ENCODE measurements at regions not wholly inside any gene's neighbourhood (a gene's known extent, or its start where the extent isn't known, plus 50 kb on each side); places are given as distances from the start of the nearest gene placed in this dataset.
"Not testable (repeated sequence)": the region's sequence is repeated elsewhere in the genome, so short reads cannot be mapped to it uniquely, and the experiment has no call there.

- H3K4me1 Mint-ChIP-seq = no peaks in the 10 kb centered on the region
- ATAC-seq = no peak
- no peaks in the 10 kb centered on the region for H3K36me3 Mint-ChIP-seq
- H3K27me3 Mint-ChIP-seq = no peaks in the 10 kb centered on the region
- H3K9me3 Mint-ChIP-seq = peaks cover 0 to 7% (median 0%) of the 10 kb centered on the region in 9 donors
- POLR2A ChIA-PET = no interaction called here
- no peak for DNase-seq
- H3K27ac Mint-ChIP-seq = no peak overlapping the region
- H3K4me3 Mint-ChIP-seq = no peak overlapping the region
These were observed 911.1 kb downstream of the KCNT2 start for GRCh38 chr1:195697130-195697529.

- H3K27ac Mint-ChIP-seq = no peak overlapping the region
- no peaks in the 10 kb centered on the region for H3K4me1 Mint-ChIP-seq
- POLR2A ChIA-PET = no interaction called here
- no peaks in the 10 kb centered on the region for H3K36me3 Mint-ChIP-seq
- DNase-seq = no peak
- H3K4me3 Mint-ChIP-seq = no peak overlapping the region
- peaks cover 0 to 4% (median 0%) of the 10 kb centered on the region in 9 donors for H3K9me3 Mint-ChIP-seq
- ATAC-seq = no peak
- no peaks in the 10 kb centered on the region for H3K27me3 Mint-ChIP-seq
These were observed 921.5 kb downstream of the KCNT2 start for GRCh38 chr1:195686764-195687163.

- H3K36me3 Mint-ChIP-seq = no peaks in the 10 kb centered on the region
- ATAC-seq (no peak), DNase-seq (no peak)
- H3K4me3 Mint-ChIP-seq = no peak overlapping the region
- no peak overlapping the region for H3K27ac Mint-ChIP-seq
- H3K27me3 Mint-ChIP-seq = no peaks in the 10 kb centered on the region
- H3K4me1 Mint-ChIP-seq = no peaks in the 10 kb centered on the region
- POLR2A ChIA-PET = no interaction called here
- peaks cover 0 to 21% (median 3%) of the 10 kb centered on the region in 9 donors for H3K9me3 Mint-ChIP-seq
These were observed 943.6 kb downstream of the KCNT2 start for GRCh38 chr1:195664628-195665027.

- no peaks in the 10 kb centered on the region for H3K36me3 Mint-ChIP-seq
- no peaks in the 10 kb centered on the region for H3K27me3 Mint-ChIP-seq
- ATAC-seq (no peak), DNase-seq (no peak)
- peaks cover 0 to 21% (median 2%) of the 10 kb centered on the region in 9 donors for H3K9me3 Mint-ChIP-seq
- no peak overlapping the region for H3K27ac Mint-ChIP-seq
- POLR2A ChIA-PET = no interaction called here
- H3K4me1 Mint-ChIP-seq = no peaks in the 10 kb centered on the region
- no peak overlapping the region for H3K4me3 Mint-ChIP-seq
These were observed 944.5 kb downstream of the KCNT2 start for GRCh38 chr1:195663549-195664280.

- POLR2A ChIA-PET = no interaction called here
- H3K4me1 Mint-ChIP-seq = no peaks in the 10 kb centered on the region
These were observed 951.5 kb downstream of the KCNT2 start for GRCh38 chr1:195656780-195657179.

GRCh38 chr1:195648875-195649274 lies 959.4 kb downstream of the KCNT2 start:
- H3K4me3 Mint-ChIP-seq, POLR2A ChIA-PET, H3K27ac Mint-ChIP-seq, H3K36me3 Mint-ChIP-seq, H3K4me1 Mint-ChIP-seq, H3K27me3 Mint-ChIP-seq, ATAC-seq, DNase-seq: not testable (repeated sequence)
- peaks cover 0 to 33% (median 10%) of the 10 kb centered on the region in 9 donors for H3K9me3 Mint-ChIP-seq

More at GRCh38 chr1:195656780-195657179, 951.5 kb downstream of the KCNT2 start:
- Mint-ChIP-seq H3K27ac (no peak overlapping the region), H3K9me3 (peaks cover 0 to 10% (median 2%) of the 10 kb centered on the region in 9 donors), H3K4me3 (no peak overlapping the region), H3K36me3 (no peaks in the 10 kb centered on the region), H3K27me3 (no peaks in the 10 kb centered on the region)
- DNase-seq (no peak), ATAC-seq (no peak)

GRCh38 chr1:195637539-195637938 lies 970.7 kb downstream of the KCNT2 start:
- Mint-ChIP-seq H3K27ac (no peak overlapping the region), H3K27me3 (no peaks in the 10 kb centered on the region), H3K4me3 (no peak overlapping the region), H3K36me3 (no peaks in the 10 kb centered on the region), H3K9me3 (peaks cover 0 to 6% (median 2%) of the 10 kb centered on the region in 9 donors), H3K4me1 (no peaks in the 10 kb centered on the region)
- no peak for ATAC-seq
- POLR2A ChIA-PET = no interaction called here
- no peak for DNase-seq

- POLR2A ChIA-PET = no interaction called here
- no peaks in the 10 kb centered on the region for H3K4me1 Mint-ChIP-seq
- ATAC-seq = no peak
These were observed 990.0 kb downstream of the KCNT2 start for GRCh38 chr1:195618287-195618686.

GRCh38 chr1:195617106-195617505 lies 991.1 kb downstream of the KCNT2 start:
- Mint-ChIP-seq H3K4me1 (no peaks in the 10 kb centered on the region), H3K36me3 (no peaks in the 10 kb centered on the region), H3K9me3 (peaks cover 0 to 22% (median 6%) of the 10 kb centered on the region in 9 donors), H3K27ac (no peak overlapping the region), H3K4me3 (no peak overlapping the region), H3K27me3 (no peaks in the 10 kb centered on the region)
- ATAC-seq (no peak), DNase-seq (no peak)
- POLR2A ChIA-PET = no interaction called here

More at GRCh38 chr1:195618287-195618686, 990.0 kb downstream of the KCNT2 start:
- no peak overlapping the region for H3K27ac Mint-ChIP-seq
- H3K9me3 Mint-ChIP-seq = peaks cover 2 to 30% (median 6%) of the 10 kb centered on the region in 9 donors
- DNase-seq = no peak
- no peak overlapping the region for H3K4me3 Mint-ChIP-seq
- no peaks in the 10 kb centered on the region for H3K36me3 Mint-ChIP-seq
- H3K27me3 Mint-ChIP-seq = no peaks in the 10 kb centered on the region

GRCh38 chr1:195608883-195609282 lies 999.4 kb downstream of the KCNT2 start:
- DNase-seq (no peak), ATAC-seq (no peak)
- H3K36me3 Mint-ChIP-seq = no peaks in the 10 kb centered on the region
- POLR2A ChIA-PET = no interaction called here
- no peak overlapping the region for H3K27ac Mint-ChIP-seq
- H3K4me1 Mint-ChIP-seq = no peaks in the 10 kb centered on the region
- H3K9me3 Mint-ChIP-seq = peaks cover 0 to 26% (median 4%) of the 10 kb centered on the region in 9 donors
- no peak overlapping the region for H3K4me3 Mint-ChIP-seq
- H3K27me3 Mint-ChIP-seq = no peaks in the 10 kb centered on the region

- no peak overlapping the region for H3K4me3 Mint-ChIP-seq
These were observed 1001.8 kb downstream of the KCNT2 start for GRCh38 chr1:195606483-195606882.

GRCh38 chr1:195604287-195604686 lies 1004.0 kb downstream of the KCNT2 start:
- H3K27ac Mint-ChIP-seq = no peak overlapping the region
- H3K27me3 Mint-ChIP-seq = no peaks in the 10 kb centered on the region
- no peak for DNase-seq
- ATAC-seq = no peak
- H3K4me1 Mint-ChIP-seq = no peaks in the 10 kb centered on the region
- H3K9me3 Mint-ChIP-seq = peaks cover 0 to 27% (median 9%) of the 10 kb centered on the region in 9 donors
- POLR2A ChIA-PET = no interaction called here
- no peaks in the 10 kb centered on the region for H3K36me3 Mint-ChIP-seq
- no peak overlapping the region for H3K4me3 Mint-ChIP-seq

More at GRCh38 chr1:195606483-195606882, 1001.8 kb downstream of the KCNT2 start:
- DNase-seq = no peak
- ATAC-seq = no peak
- H3K4me1 Mint-ChIP-seq = no peaks in the 10 kb centered on the region
- no peaks in the 10 kb centered on the region for H3K36me3 Mint-ChIP-seq
- POLR2A ChIA-PET = no interaction called here
- H3K9me3 Mint-ChIP-seq = peaks cover 0 to 29% (median 9%) of the 10 kb centered on the region in 9 donors
- no peaks in the 10 kb centered on the region for H3K27me3 Mint-ChIP-seq
- no peak overlapping the region for H3K27ac Mint-ChIP-seq

GRCh38 chr1:195597891-195598290 lies 1010.3 kb downstream of the KCNT2 start:
- peaks cover 0 to 24% (median 6%) of the 10 kb centered on the region in 9 donors for H3K9me3 Mint-ChIP-seq
- POLR2A ChIA-PET = no interaction called here
- no peak for ATAC-seq
- no peaks in the 10 kb centered on the region for H3K36me3 Mint-ChIP-seq
- no peak overlapping the region for H3K4me3 Mint-ChIP-seq
- H3K27ac Mint-ChIP-seq = no peak overlapping the region
- DNase-seq = no peak
- no peaks in the 10 kb centered on the region for H3K27me3 Mint-ChIP-seq
- H3K4me1 Mint-ChIP-seq = no peaks in the 10 kb centered on the region

- Mint-ChIP-seq H3K27ac (no peak overlapping the region), H3K9me3 (peaks cover 0 to 10% (median 0%) of the 10 kb centered on the region in 9 donors), H3K36me3 (no peaks in the 10 kb centered on the region), H3K4me1 (no peaks in the 10 kb centered on the region), H3K4me3 (no peak overlapping the region), H3K27me3 (no peaks in the 10 kb centered on the region)
- no peak for ATAC-seq
- POLR2A ChIA-PET = no interaction called here
- DNase-seq = no peak
These were observed 1013.5 kb downstream of the KCNT2 start for GRCh38 chr1:195594773-195595172.

Data from naive thymus-derived CD8-positive, alpha-beta T cell (primary cell).